Stimulated activated CD8-positive, alpha-beta memory T cell treated with anti-CD3 and anti-CD28 coated beads, Interleukin-4, amount 100 ng/mL, for 24 hours (primary cell): ENCODE measurements at regions not wholly inside any gene's neighbourhood (a gene's known extent, or its start where the extent isn't known, plus 50 kb on each side); places are given as distances from the start of the nearest gene placed in this dataset.

Experiments used
- DNase-seq: peaks from one replicate; pipeline ENCODE4 v3.0.0-alpha.2; 2020; ENCODE audit warnings: low read depth

DNA sequence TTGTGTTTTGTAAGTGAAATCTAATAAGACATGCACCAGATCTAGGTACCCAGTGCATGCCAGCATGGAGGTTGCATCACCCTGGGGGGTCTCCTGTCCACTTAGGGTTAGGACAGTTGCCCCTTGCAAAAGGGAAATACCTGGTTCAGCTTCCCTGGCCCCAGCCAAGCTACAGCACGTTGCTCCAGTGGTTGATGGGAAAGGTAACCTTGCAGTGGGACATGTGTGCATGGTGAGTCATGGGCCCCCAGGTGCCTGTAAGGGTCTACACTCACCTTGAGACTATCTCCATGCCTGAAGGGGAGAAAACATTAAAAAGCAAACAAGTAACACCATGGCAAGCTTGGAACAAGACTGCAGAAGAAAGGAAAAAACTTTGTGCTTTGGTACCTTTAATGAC is 143.9 kb downstream of the LSM5 start:
- no peak for DNase-seq

DNA sequence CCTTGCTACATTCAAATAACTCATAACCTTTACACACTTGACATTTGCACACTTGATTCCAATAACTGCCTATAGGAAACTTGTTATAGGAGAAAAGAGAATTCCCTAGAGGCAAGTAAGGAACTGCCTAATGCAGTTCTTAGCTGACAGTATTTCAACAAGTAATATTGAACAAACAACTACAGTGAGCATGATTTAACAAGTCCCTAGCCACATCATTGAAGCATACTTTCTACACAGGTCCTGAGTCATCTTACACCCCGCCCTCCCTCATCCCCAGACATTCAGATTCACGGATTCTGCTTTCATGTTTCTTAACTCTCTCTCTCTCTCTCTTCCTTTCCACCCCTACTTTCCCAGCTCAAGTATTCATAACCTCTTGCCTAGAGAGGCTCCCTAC is 153.5 kb downstream of the LSM5 start:
- DNase-seq: no peak

DNA sequence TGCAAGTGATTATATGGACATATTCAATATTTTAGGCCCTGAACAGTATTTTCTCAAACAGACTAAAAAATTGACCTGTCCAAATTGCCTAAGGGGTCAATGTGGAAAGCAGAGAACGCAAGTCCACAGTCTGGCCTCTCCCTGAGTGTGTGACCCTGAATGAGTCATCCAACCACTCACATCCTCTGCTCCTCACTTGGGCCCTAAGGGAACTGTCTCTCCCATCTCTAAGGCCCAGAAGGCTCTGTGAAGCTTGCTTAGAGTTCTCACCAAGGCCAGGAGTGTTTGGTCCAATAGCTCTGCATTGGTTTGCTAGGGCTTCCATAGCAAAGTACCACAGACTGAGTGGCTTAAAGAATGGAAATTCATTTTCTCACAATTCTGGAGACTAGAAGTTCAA is 155.1 kb downstream of the LSM5 start:
- DNase-seq: no peak

DNA sequence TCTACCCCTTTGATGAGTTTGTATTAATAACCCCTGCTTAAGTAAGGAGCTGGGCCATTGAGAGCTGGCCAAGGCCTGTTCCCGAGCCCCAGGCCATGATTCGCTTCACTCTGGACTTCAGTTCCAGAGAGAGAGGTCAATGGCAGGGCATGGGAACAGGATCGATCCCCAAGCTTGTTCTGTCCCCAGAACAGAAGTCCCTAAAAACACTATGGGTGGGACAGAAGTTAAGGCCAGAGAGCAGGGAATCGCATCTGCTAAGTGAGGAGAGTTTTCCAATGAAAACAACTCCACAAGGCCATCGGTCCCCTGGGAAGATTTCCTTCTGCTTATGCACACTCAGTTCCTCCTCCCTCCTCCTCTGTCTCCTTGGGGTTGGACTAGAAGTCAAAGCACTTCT is 159.6 kb downstream of the LSM5 start:
- no peak for DNase-seq

DNA sequence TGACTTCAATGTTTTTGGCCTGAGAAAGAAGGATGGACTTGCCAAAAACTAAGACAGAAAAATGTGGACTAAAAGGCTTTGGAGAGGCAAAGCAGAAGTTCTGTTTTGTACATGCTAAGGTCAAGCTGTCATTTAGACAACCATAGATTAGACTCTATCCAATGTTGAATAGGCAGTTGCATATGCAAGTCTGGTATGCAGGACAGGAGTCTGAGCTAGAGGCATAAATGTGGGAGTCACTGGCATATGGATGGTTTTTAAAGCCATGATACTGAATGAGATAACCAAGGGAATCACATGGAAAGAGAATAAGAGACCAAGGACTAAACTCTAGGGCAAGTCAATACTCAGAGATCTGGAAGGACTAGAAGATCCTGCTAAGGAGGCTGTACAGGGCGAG is 164.1 kb downstream of the LSM5 start:
- no peak for DNase-seq

DNA sequence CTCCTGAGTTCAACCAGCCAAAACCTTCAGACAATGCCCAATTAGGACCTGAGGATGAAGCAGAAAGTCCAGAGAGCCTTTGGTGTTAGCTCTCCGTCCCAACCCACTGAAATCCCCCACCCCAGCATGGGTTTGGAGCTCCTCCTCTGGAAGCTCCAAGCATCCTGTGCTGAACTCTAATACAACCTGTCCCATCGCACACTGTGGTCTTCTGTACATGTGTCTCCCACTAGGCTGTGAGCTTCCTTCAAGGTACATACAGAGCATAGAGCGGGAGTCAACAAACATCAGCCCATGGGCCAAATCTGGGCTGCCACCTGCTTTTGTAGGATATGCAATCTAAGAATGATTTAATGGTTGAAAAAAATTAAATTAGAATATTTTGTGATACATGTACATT is 166.5 kb downstream of the LSM5 start:
- no peak for DNase-seq

DNA sequence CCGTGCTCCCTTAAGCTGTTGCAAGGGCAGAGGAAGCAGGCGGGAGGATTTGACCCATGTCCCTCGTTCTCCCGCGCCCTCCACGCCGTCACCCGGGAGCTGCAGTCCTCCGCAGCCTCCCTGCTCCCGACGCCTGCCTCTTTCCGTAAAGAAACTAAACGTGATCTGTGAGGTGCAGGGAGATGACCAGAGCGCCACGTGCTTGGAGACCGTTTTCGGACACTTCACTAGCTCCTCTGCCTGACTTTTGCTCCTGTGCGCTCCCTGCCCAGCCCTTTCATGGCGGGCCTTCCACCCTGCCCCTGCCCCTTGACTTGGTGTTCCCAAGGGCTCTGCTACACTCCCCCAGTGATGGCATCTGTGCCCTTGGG is 171.2 kb downstream of the LSM5 start:
- DNase-seq: no peak

DNA sequence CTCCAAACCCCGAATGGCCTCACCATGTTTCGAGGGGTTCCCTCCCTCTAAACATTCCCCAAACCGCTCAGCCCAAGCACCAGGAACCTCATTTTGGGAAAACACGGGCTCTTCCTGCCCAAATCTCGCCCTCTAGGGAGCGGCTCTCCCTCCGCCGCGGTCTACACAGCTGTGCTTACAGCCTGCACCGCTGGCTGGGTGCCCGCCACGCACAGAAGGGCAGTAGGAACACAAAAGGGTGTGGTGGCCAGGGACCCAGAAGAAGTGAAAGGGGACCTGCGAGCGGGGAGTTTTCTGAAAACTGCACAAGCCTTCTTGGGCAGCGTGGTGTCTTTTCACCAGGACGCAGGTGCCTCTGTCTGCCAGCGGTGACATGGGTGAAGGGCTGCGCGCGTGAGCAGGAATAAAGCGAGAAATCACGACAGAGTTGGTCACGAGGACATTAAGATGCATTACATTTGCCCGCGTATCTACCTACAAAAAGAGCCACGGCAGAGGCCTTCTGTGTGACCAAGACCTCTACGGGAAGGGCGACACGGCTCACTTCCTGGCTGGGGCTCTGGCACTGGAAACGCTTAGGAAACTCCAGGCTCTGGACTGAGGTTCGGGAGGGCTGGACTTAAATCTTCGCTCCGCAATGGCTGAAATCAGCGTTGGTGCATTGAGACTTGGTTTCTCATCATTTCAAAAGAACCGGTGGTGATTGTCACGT is 171.7 kb downstream of the LSM5 start:
- DNase-seq: no peak

DNA sequence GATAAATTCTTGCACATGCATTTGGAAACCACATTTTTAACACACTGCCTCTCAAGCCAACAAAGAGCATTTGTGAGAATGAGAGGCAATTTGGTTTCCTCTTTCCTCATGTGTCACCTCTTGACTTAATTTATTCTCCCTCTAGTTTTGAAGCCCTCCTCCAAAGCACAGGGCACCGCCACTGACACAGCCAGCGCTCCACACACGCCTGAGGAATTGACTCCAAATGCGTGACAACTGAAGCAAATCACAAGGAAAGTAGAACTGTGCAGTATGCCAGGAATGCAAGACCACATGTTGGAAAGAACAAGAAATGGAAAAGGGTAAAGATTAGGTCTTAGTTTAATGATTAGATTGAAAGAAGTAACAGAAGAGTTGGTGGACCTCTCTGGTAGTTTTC is 173.3 kb downstream of the LSM5 start:
- no peak for DNase-seq

DNA sequence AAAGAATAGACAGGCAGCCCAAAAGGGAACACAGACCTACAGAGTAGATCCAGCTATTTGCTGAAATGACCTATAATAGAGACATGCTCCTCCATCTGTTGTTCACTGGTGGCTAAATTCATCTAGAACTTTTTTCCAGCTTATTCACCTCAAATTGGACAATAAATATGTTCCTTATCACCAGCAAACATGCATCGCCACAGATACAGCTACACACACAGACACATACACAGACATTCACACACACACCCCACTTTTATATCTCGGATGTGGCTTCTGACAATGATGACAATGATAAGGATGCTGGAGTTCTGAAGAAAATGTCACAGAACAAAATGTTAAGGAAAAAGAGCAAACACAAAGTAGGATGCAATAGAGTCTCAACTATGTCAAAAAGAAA is 175.4 kb downstream of the LSM5 start:
- DNase-seq: no peak

DNA sequence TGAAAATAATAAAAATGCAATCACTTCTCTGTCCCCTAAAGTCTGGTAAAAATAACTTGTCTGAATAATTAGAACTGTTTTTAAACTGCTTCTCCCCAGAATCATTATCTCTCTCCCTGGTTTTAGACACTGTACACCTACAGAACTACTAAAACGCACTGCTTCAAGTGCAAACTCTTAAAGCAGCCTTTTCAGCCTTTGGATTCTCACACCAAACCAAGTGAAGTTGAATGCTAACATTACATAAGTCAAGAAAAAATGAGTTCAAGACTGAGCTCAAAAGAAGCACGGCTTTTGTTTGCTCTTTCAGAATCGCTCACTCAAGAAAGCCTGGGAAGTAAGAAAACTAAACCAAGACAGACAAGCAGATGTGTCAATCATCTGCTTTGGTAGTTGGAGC is 188.8 kb downstream of the LSM5 start:
- DNase-seq: no peak

DNA sequence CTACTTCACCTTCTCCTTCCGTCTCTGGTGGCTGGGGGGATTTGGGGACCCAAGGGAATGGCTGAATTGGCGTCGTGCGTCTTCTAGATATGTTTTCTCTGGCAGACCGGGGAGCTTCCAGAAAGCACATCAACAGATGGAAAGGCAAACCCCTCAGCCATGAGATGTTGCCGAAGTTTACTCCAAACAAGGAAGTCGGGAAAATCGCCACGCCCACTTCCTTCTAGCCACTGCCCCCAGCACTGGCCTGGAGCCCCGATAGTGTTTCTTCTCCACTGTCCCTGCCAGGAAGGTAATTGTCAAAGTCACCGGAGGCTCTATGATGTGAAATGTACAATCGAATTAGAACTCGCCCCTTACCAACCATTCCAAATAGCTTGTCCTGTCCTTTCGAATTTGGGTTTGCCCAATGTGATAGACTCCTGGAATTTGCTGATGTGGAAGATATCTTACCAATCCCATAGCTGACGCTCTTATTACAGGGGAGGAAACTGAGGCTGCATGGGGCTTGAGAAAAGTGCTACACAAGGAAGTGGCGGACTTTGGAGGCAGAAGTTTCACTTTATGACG is 191.0 kb downstream of the LSM5 start:
- DNase-seq: no peak

DNA sequence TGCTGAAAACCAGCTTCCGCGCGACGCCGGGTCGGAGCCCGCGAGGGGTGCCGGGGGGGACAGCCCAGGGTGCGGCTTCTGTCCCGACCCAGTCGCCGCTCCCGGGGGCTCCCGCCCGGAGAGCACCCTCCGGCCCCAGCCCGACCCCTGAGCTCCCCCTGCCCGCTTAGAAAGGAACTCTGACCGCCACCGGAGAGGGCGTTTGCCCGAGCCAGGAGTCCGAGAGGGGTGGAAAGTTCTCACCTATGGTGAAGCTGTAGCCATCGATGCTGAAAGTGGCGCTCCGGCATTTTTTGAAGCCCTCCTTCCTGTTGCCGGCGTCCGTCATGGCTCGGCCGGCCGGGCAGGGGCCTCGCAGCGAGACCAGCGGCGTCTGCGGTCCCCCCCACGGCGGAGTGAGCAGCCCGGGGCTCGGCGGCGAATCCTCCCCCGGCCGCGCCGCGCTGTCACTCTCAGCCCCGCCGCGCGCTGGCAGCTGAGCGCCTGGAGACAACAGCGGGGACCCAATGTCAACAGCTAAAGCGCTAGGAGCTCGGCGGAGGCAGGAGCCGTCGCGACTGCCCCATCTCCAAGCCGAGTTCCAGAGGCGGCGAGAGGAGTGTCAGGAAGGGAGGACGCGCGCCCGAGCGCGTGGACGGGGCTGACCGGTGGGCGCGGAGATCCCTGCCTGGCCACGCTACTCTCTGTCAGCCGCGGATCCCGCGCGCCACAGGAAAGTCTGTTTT is 191.6 kb downstream of the LSM5 start:
- DNase-seq: no peak

DNA sequence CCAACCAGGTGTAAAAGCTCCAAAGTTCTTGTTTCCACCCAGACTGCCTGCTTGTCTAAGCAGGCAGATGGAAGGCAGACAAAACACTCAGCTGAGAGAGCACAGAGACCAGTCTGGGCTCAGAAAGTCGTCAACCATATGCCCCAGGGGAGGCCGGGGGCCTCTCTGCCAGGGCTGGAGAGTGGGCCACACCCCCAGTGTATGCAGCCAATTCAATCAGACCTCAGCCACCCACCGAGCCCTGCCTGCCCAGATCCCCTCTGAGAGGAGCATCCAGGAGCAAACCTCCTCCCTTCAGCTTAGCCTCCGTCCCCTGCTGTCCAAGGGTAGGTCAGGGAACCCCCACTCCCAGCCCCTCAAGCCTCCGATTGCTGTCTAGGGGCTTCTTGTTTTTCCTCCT is 196.3 kb downstream of the LSM5 start:
- no peak for DNase-seq

DNA sequence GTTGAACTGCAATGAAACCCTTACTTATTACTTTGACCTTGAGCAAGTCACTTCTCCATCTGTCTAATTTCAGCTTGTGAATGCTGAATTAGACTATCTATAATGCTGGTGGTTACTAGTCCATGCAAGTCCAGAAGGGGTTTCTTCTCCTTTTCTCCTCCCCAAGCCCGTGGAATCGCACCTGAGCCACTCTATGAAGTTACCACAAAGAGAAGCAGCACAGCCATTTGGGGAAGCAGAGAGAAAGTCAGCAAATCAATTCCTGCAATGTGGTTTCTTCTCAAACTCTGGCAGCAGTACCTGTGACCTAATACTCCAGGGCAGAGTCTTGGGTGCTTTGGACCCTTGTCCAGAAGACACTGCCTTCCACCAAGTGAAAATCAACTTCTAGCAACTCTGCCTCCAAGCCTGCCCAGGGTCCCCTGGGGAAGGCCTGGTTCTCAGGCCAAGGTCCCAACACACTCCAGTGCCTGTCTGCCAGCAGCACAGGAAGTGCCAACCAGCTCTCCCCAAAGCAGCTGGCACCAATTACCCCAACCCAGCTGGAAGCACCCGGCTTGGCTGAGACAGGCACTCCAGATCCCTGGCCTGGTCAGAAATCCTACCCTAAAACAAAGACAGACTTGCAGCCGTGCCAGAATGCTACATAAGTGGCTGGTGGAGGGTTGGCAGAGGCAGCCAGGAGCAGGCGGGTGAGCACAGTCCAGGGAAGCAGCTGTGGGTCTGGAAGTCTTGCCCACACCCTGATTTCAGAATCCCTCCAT is 200.3 kb downstream of the LSM5 start:
- no peak for DNase-seq

DNA sequence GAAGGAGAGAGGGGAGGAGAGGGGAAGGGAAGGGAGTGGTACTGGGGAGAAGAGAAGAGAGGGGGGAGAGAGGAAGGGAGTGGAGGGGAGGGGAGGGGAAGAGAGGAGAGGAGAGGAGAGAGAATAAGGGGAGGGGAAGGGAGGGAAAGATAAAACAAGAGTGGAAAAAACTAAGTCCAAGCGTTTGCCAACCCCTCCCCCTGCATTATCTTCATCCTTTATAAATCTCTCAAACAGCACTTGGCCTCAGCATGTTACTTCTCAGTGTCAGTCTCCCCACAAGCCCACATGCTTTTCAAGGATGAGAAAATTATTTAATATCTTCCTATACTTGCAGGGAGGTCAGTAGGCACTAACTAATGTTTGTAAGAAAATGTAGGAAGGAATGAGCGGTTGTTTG is 204.5 kb downstream of the LSM5 start:
- no peak for DNase-seq

DNA sequence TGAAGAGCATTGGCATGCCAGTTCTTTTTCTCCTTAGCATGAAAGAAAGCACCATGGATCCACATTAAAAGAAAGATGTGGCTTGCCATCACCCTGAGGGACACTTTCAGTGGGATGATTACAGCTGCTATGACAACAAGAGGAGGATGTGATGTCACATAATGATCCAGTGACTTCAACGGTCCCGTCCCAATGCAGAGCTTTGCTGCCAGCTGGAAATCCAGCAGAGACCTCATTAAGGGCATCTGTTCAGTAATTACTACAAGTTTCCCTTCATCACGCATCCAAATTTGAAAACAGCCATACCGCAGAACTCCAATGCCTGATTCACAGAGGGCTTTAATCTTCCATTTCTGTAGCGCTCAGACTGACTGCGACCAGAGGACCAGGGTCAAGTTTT is 206.6 kb downstream of the LSM5 start:
- no peak for DNase-seq

DNA sequence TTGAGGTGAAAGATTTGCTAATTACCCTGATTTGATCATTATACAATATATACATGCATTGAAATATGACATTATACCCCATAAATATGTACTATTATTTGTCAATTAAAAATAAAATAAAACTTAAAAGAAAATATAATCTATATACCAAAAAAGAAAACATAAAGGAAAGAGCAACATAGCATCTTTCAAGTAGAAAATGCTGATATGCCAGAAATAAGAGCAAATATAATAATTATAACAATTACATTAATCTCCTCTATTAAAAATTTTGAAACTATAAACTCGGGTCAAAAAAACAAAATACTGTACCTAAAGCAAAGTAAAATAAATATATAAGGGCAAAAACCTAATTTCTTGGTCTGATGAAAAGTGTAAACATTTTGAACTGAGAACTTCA is 209.3 kb upstream of the PDE1C start:
- DNase-seq: no peak

DNA sequence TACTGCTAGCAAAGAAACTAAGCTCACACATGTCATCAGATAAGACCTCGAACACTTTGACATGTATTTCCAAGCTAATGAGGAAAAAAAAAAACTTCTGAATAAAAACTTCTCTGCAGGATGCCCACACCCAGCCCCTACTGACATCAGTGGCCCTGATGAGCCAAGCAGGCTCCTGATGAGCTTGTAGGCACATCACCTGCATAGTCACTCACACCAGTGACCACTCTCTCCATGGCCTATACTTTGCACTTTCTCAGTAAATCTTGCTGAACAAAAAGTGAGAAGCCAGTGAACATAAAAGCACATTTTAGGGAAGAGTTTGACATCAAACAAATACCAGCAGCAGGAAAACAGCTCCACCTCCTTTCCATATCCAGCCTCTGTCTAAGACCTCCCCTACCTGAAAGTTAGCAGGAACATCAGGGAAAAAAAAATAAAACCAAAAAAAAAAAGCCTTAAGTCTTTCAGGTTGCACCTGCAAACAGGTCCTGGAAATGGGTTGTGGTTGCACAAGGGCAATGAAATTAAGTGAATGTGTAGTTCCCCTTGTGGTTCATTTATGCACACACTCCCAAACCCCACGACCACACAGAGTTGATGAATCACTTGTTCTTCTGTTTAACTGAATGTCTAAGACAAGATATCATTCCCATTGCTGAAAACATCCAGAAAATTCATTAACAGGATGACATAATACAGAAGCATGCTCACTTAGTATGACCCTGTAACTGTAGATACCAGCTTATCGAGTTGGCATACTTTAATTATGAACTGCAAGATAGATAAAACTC is 205.2 kb upstream of the PDE1C start:
- DNase-seq: no peak

DNA sequence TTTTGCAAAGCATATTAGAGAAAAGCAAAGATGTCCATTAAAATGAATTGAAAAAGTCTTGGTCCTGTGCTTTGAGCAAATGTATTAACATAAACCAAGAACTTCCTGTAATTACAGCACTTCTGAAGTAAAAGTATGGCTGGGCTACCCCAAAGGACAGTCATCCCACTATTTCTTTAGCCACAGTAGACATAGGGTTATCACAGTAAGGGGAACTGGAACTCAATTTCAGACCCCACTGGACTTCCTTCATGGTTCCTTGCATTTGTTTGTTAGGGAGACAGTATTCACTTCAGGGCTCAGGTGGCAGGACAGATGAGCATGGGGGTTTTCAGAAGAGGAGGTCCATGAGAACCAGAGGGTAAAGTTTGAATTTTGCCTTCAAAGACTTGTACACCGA is 203.1 kb upstream of the PDE1C start:
- no peak for DNase-seq

DNA sequence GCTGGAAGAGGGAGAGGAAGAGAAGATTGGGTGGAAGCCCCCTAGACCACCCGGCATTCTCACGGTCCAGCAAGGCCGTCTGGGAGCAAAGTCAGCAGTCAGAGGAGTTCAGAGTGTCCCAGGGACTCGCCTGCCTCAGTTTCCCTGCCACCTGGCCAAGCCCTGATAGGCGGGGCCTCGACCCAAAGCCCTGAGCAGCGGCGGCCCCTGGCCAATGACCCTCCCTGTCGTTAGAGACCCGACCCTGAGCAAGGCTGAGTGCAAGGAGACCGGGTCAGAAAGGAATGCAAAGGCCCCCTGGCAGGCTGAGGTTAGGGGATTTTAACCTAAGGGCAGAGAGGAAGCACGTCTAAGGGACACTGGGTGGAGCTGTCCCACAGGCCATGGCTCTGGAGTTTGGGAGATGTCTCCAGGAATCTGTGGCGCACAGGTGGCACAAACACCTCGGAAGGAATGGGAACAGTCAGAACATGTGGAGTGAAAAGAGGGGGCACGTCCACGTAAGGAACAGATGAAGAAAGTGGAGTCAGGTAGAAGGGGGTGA is 196.8 kb upstream of the PDE1C start:
- DNase-seq: no peak

DNA sequence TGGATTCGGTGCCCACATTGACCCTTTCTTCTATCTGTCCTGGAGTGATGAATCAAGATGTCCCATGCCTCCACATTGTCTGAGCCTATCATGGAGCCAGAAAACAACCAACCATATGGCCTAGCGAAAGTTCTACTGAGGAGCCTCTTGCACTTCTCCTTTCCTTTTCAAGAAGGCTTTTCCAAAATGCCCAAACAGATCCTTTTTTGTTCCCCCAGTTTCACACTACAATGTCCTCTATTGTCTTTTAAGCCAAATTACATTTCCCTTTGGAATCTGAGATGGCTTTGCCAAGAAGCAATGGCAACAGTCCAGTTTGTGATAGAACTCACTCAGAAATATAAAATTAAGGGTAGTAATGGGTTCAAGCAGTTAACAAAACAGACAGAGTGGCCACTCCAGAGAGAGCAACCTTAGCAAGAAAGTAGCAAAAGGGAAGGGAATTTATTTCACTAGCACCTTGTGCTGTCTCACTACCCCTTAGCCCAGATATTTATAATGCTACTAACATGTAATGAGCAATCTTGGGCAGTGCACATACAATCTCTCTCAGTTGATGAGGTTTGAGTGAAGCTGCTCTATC is 194.6 kb upstream of the PDE1C start:
- no peak for DNase-seq
